ENCODE measurements at regions not wholly inside any gene's neighbourhood (a gene's known extent, or its start where the extent isn't known, plus 50 kb on each side); places are given as distances from the start of the nearest gene placed in this dataset.

- Histone ChIP-seq H2BK5ac (ENCODE audit: insufficient read length, low read length) (no peak overlapping the region), H2AFZ (ENCODE audit: low read length) (no peak overlapping the region), H3K79me2 (ENCODE audit: insufficient read depth, low read length) (no peaks in the 10 kb centered on the region), H3K27ac (ENCODE audit: insufficient read length, low read depth, low read length) (no peak overlapping the region), H3K79me1 (ENCODE audit: insufficient read depth, low read depth, low read length, poor library complexity, severe bottlenecking) (no peaks in the 10 kb centered on the region), H3K4me1 (ENCODE audit: insufficient read depth, low read length) (no peaks in the 10 kb centered on the region), H2BK120ac (ENCODE audit: low read depth, low read length, poor library complexity, severe bottlenecking) (no peak overlapping the region), H3K18ac (ENCODE audit: insufficient read length, low read depth, low read length) (no peak overlapping the region), H3K27me3 (ENCODE audit: insufficient read depth, low read length) (no peaks in the 10 kb centered on the region), H4K20me1 (ENCODE audit: control insufficient read depth, insufficient read depth, insufficient read length) (no peaks in the 10 kb centered on the region), H4K5ac (ENCODE audit: insufficient read length, low read depth, low read length) (no peak overlapping the region), H3K4me2 (ENCODE audit: insufficient read depth, insufficient read length, low read length) (no peak overlapping the region), H3K56ac (ENCODE audit: insufficient read length, low read depth, low read length) (no peak overlapping the region), H3K23ac (ENCODE audit: insufficient read length, low read depth, low read length) (no peak overlapping the region), H2BK15ac (ENCODE audit: low read depth, low read length) (no peak overlapping the region), H3K14ac (ENCODE audit: insufficient read depth, low read length) (no peak overlapping the region), H3K23me2 (ENCODE audit: insufficient read length, low read depth, low read length, poor library complexity, severe bottlenecking) (no peaks in the 10 kb centered on the region), H3K4ac (ENCODE audit: low read depth, low read length) (no peak overlapping the region), H3T11ph (ENCODE audit: low read length) (no peak overlapping the region), H3K9ac (ENCODE audit: extremely low read depth, insufficient read length, low read length) (no peak overlapping the region), H4K8ac (replicated peaks; ENCODE audit: insufficient read length, low read depth, low read length) (no peak overlapping the region), H4K91ac (ENCODE audit: insufficient read length, low read depth, low read length) (no peak overlapping the region), H2AK5ac (ENCODE audit: insufficient read length, low read length) (no peak overlapping the region), H2BK12ac (ENCODE audit: insufficient read length, low read depth, low read length) (no peak overlapping the region), H3K9me3 (ENCODE audit: control insufficient read depth, low read depth, low read length) (no peaks in the 10 kb centered on the region), H2BK20ac (ENCODE audit: low read depth, low read length, poor library complexity, severe bottlenecking) (no peak overlapping the region)
- Mint-ChIP-seq H3K9me3 (no peaks in the 10 kb centered on the region; a peak in 1 of 5 replicates), H3K27me3 (ENCODE audit: low read depth) (no peaks in the 10 kb centered on the region), H3K4me3 (no peak overlapping the region), H3K27ac (no peak overlapping the region), H3K4me1 (no peaks in the 10 kb centered on the region), H3K36me3 (ENCODE audit: insufficient read depth in 1 of 3, low read depth in 3 of 3) (no peaks in the 10 kb centered on the region)
- no CpG with 5 or more reads among the region's 2 CpGs for WGBS (ENCODE audit: extremely low coverage, insufficient read length, low lambda C conversion rate)
- TF ChIP-seq CTCF (conservative IDR thresholded peaks at IDR 0.05), result no peak
- no peak for DNase-seq
These were observed 89.7 kb downstream of the GMNC start for GRCh38 chr3:190772831-190773230.
